GM19467 (cell line): ENCODE measurements at regions not wholly inside any gene's neighbourhood (a gene's known extent, or its start where the extent isn't known, plus 50 kb on each side); places are given as distances from the start of the nearest gene placed in this dataset.

Source experiments
- ATAC-seq: cut with Tn5 transposase; IDR thresholded peaks from one replicate; pipeline ENCODE4 v1.9.1; 2021; ENCODE audit warnings: mild to moderate bottlenecking, moderate library complexity; ENCODE audit not compliant: unreplicated experiment

DNA sequence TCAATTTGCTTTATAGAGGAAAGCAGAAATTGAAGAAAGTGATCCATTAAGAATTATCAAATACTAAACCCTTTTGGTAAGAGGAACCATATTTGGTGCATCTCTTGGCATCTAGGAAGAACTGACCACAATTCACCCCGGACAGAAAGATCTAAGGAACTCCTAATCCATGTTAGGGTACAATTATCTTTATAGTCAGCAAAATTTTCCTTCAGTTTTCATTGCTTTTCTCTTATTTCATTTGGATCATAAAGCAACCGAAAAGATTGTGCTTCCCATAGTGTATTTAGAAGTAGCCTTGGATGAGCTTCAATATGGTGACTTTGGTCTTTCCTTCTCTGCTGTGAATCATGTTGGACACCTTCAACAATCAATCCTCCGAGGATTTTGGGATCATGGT is 50.1 kb upstream of the IGFBP5 start:
- ATAC-seq, result no peak
